CD4-positive, alpha-beta T cell (primary cell): ENCODE measurements at regions not wholly inside any gene's neighbourhood (a gene's known extent, or its start where the extent isn't known, plus 50 kb on each side); places are given as distances from the start of the nearest gene placed in this dataset.

Experiments
- ATAC-seq: fragments of 200-7000 bp; cut with Tn5 transposase; one replicate; pipeline ENCODE4 v1.10.0; 2022; ENCODE audit warnings: mild to moderate bottlenecking; ENCODE audit not compliant: poor library complexity
- CTCF ChIA-PET: fragments of 350-600 bp; sonication (Branson Sonifier 250); formaldehyde crosslinking; loops from one replicate; lab custom pipeline; 2021; ENCODE audit warnings: antibody characterized with exemption, inconsistent platforms; lab: Charles Lee
- POLR2A ChIA-PET: fragments of 350-600 bp; sonication (Branson Sonifier 250); formaldehyde crosslinking; loops from one replicate; lab custom pipeline; 2021; ENCODE audit warnings: antibody characterized with exemption, inconsistent platforms; lab: Charles Lee
- DNase-seq, 14 experiments: peaks; one replicate each; pipeline ENCODE4 v3.0.0-alpha.2; 2013 to 2020; ENCODE audit warnings: mixed read lengths in 2 of 14
- H3K27ac ChIP-seq, 2 donors: one replicate each; pipeline versions ENCODE4 v1.5.1 to v1.7.0; 2013; ENCODE audit warnings: low read length in 2 of 2, low read depth in 1 of 2, mild to moderate bottlenecking in 1 of 2
- H3K27me3 ChIP-seq, 2 experiments: 1 replicate in 1 of 2; 2 replicates in 1 of 2; pipeline versions ENCODE4 v1.6.1 to v1.7.0; 2013; ENCODE audit warnings: low read length in 2 of 2, control low read depth in 1 of 2, mild to moderate bottlenecking in 1 of 2, moderate library complexity in 1 of 2; ENCODE audit not compliant: insufficient read depth in 2 of 2, control insufficient read depth in 1 of 2
- H3K36me3 ChIP-seq: one replicate; pipeline ENCODE4 v1.6.1; 2013; ENCODE audit warnings: low read length, control low read depth; ENCODE audit not compliant: insufficient read depth
- H3K4me1 ChIP-seq: one replicate; pipeline ENCODE4 v1.6.1; 2013; ENCODE audit warnings: low read length, control low read depth; ENCODE audit not compliant: insufficient read depth
- H3K4me3 ChIP-seq: one replicate; pipeline ENCODE4 v1.5.1; 2013; ENCODE audit warnings: mild to moderate bottlenecking, low read length, moderate library complexity
- H3K9me3 ChIP-seq, 2 experiments: 1 replicate in 1 of 2; 2 replicates in 1 of 2; pipeline versions ENCODE4 v1.6.1 to v1.7.0; 2013; ENCODE audit warnings: low read length in 2 of 2, mild to moderate bottlenecking in 2 of 2, control low read depth in 1 of 2, moderate library complexity in 1 of 2; ENCODE audit not compliant: control insufficient read depth in 1 of 2, insufficient read depth in 1 of 2
- H3K27ac Mint-ChIP-seq: one replicate; pipeline ENCODE4 v1.8.0; 2020; ENCODE audit warnings: mixed read lengths
- H3K27me3 Mint-ChIP-seq: one replicate; pipeline ENCODE4 v1.8.0; 2021; ENCODE audit warnings: mixed read lengths
- H3K36me3 Mint-ChIP-seq: one replicate; pipeline ENCODE4 v1.8.0; 2021; ENCODE audit warnings: low read depth, mixed read lengths
- H3K4me1 Mint-ChIP-seq: one replicate; pipeline ENCODE4 v1.8.0; 2021; ENCODE audit warnings: low read depth, mixed read lengths
- H3K4me3 Mint-ChIP-seq: one replicate; pipeline ENCODE4 v1.8.0; 2020; ENCODE audit warnings: mild to moderate bottlenecking, mixed read lengths
- H3K9me3 Mint-ChIP-seq: one replicate; pipeline ENCODE4 v1.8.0; 2020; ENCODE audit warnings: mixed read lengths
- intact Hi-C, 2 experiments: fragments of 100-400 bp; cut with DNase I in 1 of 2; cut with micrococcal nuclease in 1 of 2; formaldehyde crosslinking; loops; one replicate each; pipeline versions ENCODE4 v1.15.1 to v1.9.0; 2023 to 2025; cut with DNase I, micrococcal nuclease
- TF ChIP-seq, protein P1 (sequence below): fragments of 200-600 bp; IDR thresholded peaks from one replicate; pipeline ENCODE4 v1.8.0; 2022; ENCODE audit warnings: antibody characterized with exemption, mild to moderate bottlenecking

DNA sequence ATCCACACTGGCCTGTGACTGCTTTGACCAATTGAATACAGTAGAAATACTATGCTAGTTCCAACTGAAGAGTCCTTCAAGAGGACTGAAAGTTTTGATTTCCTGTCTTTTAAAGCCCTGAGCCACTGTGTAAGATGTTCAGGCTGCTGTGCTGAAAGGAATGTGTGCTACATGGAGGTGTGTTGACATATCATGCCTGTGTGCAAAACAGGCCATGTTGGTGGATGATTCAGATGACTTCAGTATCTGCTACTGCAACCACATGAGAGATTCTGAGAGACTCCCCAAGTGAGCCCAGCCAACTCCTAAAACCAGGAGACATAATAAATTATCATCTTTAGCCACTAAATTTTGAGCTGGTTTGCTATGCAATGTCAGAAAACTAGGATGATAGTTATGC, 662.9 kb downstream of the ZEB2 start:
- no peak overlapping the region for H3K4me3 Mint-ChIP-seq
- Histone ChIP-seq H3K4me3 (no peak overlapping the region), H3K9me3 (no peaks in the 10 kb centered on the region), H3K36me3 (no peaks in the 10 kb centered on the region), H3K27me3 (no peaks in the 10 kb centered on the region), H3K27ac (no peak overlapping the region), H3K4me1 (no peaks in the 10 kb centered on the region)
- H3K27me3 Mint-ChIP-seq, result peaks cover 5% of the 10 kb centered on the region
- H3K27ac Mint-ChIP-seq, result no peak overlapping the region
- CTCF ChIA-PET, result no interaction called here
- no peaks in the 10 kb centered on the region for H3K36me3 Mint-ChIP-seq
- TF ChIP-seq, protein P1, sequence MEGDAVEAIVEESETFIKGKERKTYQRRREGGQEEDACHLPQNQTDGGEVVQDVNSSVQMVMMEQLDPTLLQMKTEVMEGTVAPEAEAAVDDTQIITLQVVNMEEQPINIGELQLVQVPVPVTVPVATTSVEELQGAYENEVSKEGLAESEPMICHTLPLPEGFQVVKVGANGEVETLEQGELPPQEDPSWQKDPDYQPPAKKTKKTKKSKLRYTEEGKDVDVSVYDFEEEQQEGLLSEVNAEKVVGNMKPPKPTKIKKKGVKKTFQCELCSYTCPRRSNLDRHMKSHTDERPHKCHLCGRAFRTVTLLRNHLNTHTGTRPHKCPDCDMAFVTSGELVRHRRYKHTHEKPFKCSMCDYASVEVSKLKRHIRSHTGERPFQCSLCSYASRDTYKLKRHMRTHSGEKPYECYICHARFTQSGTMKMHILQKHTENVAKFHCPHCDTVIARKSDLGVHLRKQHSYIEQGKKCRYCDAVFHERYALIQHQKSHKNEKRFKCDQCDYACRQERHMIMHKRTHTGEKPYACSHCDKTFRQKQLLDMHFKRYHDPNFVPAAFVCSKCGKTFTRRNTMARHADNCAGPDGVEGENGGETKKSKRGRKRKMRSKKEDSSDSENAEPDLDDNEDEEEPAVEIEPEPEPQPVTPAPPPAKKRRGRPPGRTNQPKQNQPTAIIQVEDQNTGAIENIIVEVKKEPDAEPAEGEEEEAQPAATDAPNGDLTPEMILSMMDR, result no peak
- peaks cover 3% of the 10 kb centered on the region for H3K9me3 Mint-ChIP-seq
- DNase-seq (no peak), ATAC-seq (no peak)
- POLR2A ChIA-PET, result no interaction called here
- intact Hi-C loops, result no loop called here
- H3K4me1 Mint-ChIP-seq, result no peaks in the 10 kb centered on the region

DNA sequence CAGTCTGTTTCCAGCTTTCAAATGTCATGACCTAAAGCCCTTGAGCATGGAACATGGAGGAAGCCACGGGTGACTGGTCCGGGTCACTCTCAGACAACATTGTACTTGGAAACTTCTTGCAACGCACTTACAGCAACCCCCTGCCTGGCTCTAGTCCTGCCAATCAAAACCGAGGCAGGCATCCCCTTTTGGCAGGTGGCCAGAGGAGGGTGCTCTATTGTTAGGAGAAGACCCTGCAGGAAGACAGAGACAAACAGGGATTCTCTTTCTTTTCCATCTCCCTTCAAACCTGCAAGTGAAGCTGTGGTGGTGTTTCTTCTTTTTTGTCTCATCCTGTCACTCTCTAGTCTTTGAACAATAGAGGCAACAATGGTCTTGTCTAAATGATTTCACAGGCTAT, 667.2 kb downstream of the ZEB2 start:
- Mint-ChIP-seq H3K4me1 (no peaks in the 10 kb centered on the region), H3K9me3 (no peaks in the 10 kb centered on the region), H3K4me3 (no peak overlapping the region), H3K27me3 (peaks cover 7% of the 10 kb centered on the region), H3K36me3 (no peaks in the 10 kb centered on the region), H3K27ac (no peak overlapping the region)
- H3K4me3 ChIP-seq, result no peak overlapping the region
- intact Hi-C loops, result no loop called here
- no peak for ATAC-seq
- H3K36me3 ChIP-seq, result no peaks in the 10 kb centered on the region
- no peaks in the 10 kb centered on the region for H3K4me1 ChIP-seq
- ChIA-PET POLR2A (no interaction called here), CTCF (no interaction called here)
- DNase-seq, result no peak
- TF ChIP-seq, protein P1, result no peak
- peaks cover 0 to 4% of the 10 kb centered on the region in 2 experiments for H3K27me3 ChIP-seq
- no peak overlapping the region for H3K27ac ChIP-seq
- H3K9me3 ChIP-seq, result no peaks in the 10 kb centered on the region

DNA sequence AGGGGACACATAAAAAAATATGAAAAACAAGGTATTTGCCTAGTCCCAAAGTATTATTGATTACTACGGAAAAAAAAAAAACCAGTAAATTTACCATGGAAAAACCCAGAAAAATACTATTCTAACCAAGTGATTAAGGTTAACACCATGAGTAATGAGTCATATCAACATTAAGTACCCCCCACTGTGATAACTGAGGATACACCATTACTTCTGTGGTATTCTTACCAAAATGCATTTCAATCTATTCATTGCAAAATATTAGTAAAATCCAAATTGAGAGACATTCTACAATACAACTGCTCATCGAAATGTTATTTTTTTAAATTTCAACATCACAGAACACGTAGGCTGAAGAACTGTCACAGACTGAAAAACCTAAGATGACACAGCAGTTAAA, 669.8 kb downstream of the ZEB2 start:
- no peak overlapping the region for H3K27ac Mint-ChIP-seq
- H3K9me3 ChIP-seq, result no peaks in the 10 kb centered on the region
- H3K9me3 Mint-ChIP-seq, result no peaks in the 10 kb centered on the region
- H3K27me3 Mint-ChIP-seq, result peaks cover 27% of the 10 kb centered on the region
- H3K36me3 ChIP-seq, result no peaks in the 10 kb centered on the region
- H3K36me3 Mint-ChIP-seq, result no peaks in the 10 kb centered on the region
- intact Hi-C loops, result no loop called here
- TF ChIP-seq, protein P1, result no peak
- ATAC-seq, result no peak
- no peak for DNase-seq
- no peak overlapping the region for H3K27ac ChIP-seq
- H3K4me1 Mint-ChIP-seq, result no peaks in the 10 kb centered on the region
- CTCF ChIA-PET, result interaction anchor here (1.0 kb wide), 1 partner anchor 1992 kb away, joined by 4 read pairs; no protein-coding TSS in a partner anchor
- no peak overlapping the region for H3K4me3 Mint-ChIP-seq
- no peak overlapping the region for H3K4me3 ChIP-seq
- H3K27me3 ChIP-seq, result peaks cover 0 to 4% of the 10 kb centered on the region in 2 experiments
- POLR2A ChIA-PET, result no interaction called here
- no peaks in the 10 kb centered on the region for H3K4me1 ChIP-seq
